Muscle of arm (tissue), 1 donor: ENCODE measurements at regions not wholly inside any gene's neighbourhood (a gene's known extent, or its start where the extent isn't known, plus 50 kb on each side); places are given as distances from the start of the nearest gene placed in this dataset.
"Not testable (repeated sequence)": the region's sequence is repeated elsewhere in the genome, so short reads cannot be mapped to it uniquely, and the experiment has no call there.

ENCODE experiments used
- DNase-seq: peaks from one replicate; pipeline ENCODE4 v3.0.0-alpha.2; 2013

- DNase-seq, result no peak
Measured at GRCh38 chr2:136324966-136325365, 207.0 kb upstream of the CXCR4 start.

- DNase-seq, result no peak
Measured at GRCh38 chr2:136323935-136324334, 206.0 kb upstream of the CXCR4 start.

GRCh38 chr2:136323195-136323594, 205.2 kb upstream of the CXCR4 start:
- DNase-seq, result no peak

- DNase-seq, result no peak
Measured at GRCh38 chr2:136322428-136322827, 204.5 kb upstream of the CXCR4 start.

GRCh38 chr2:136319651-136320050, 201.7 kb upstream of the CXCR4 start:
- DNase-seq, result no peak

- no peak for DNase-seq
Measured at GRCh38 chr2:136319237-136319636, 201.3 kb upstream of the CXCR4 start.

GRCh38 chr2:136314240-136314639, 196.3 kb upstream of the CXCR4 start:
- DNase-seq, result no peak

DNA sequence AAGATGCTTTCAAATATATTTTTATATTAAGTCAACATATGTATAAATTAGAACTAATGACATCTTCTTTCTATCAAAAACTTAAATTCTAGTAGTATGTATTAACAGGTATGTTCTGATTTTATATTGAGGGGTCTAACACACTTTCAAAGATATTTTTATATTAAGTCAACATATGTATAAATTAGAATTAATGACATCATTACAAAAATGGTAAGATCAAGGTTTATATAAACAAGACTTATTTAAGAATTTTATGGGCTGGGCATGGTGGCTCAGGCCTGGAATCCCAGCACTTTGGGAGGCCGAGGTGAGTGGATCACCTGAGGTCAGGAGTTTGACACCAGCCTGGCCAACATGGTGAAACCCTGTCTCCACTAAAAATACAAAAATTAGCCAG, 194.6 kb upstream of the CXCR4 start:
- not testable (repeated sequence) for DNase-seq

DNA sequence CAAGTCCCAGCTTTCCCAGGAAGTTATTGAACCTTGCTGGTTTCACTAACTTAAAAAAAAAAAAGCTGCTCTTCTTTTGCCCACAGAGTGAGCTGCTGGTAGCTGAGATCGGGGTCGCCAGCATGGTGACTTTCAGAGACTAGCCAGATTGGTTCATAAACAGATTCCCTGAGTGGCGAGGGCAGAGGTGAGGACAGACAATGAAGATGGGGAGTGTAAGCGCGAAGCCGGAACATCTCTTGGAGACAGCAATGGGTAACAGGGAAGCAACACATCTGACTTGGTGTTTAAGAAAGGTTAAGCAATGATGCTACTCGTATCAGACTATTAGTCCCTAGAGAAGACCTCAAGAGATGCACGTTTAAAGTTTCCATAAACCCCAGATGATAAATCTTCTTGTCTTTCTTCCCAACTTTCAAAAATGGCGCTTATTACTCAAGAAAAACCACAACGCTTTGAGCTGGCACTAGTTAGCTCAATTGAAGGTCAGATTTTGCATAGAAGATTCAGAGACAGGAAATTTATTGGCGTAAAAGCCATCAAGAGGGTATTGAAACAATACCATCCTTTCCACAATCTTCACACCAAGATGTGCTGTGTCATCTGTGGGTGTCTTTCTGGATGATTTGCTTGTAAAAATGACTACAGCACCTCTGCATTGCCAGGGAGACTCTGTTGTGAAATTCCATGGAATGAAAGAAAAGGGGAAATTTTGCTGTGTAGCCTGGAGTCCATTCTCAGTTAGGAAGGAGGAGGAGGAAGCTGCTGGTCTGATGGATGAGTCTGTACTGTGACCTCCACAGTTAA, 193.1 kb upstream of the CXCR4 start:
- no peak for DNase-seq

- DNase-seq, result no peak
Measured at GRCh38 chr2:136310005-136310495, 192.1 kb upstream of the CXCR4 start.

DNA sequence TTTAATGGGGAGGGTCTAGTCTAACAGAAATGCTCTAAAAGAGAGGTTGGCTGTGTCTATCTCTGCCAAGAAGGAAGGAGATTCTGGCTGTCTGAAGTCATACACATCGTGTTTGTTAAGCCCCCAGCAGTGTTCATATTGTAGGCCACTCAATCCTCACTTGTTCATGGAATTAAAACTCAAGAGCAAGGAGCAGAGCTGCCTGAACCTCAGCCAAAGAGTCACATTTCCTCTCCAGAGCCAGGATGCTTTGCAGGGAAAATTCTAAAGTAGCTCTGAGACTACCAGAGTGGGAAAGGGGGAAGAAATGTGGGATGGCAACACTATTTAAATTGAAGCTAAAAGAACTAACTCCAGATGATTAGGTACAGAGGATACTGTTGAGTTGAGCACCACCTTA, 190.7 kb upstream of the CXCR4 start:
- DNase-seq, result peak; percentile 25

GRCh38 chr2:136306836-136307235, 188.9 kb upstream of the CXCR4 start:
- DNase-seq, result no peak

- DNase-seq, result no peak
Measured at GRCh38 chr2:136305517-136306192, 187.7 kb upstream of the CXCR4 start.

GRCh38 chr2:136301006-136301405, 183.1 kb upstream of the CXCR4 start:
- no peak for DNase-seq

DNA sequence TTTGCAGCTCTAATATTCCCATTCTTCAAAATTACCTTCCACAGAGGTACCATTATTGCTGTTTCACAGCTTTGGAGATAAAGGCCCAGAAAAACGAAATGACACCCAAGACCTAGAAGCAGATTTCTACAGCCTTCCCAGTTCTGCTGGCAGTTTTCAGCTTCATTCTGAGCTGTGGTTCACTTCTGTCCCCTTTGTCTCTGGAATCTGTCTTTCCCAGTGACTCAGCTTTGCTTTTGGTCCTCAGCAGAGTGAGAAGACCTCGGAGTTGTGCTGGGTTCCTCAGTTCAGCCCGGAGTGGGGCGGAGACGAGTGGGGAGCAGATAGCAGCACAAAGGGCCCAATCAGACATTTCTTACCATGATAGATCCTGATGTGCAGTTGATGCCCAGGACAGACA, 180.7 kb upstream of the CXCR4 start:
- no peak for DNase-seq

DNA sequence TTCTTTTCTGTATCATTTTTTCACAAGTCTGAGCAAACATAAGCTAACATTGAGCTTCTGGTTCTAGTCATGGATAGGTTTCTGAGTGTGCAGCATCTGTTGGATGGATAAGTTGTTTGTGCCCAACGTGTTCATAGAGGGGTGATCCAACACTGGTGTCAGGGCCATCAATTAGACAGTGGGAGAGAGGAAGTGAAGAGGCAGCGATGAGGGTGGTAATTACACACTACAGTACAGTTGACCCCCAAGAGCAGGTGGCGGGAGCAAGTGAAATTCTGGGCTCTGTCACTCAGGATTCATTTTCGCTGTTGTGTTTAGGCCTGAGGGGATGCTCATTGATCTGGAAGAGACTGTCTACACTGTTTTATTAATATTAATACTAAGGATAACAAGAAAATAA, 180.0 kb upstream of the CXCR4 start:
- DNase-seq, result no peak

DNA sequence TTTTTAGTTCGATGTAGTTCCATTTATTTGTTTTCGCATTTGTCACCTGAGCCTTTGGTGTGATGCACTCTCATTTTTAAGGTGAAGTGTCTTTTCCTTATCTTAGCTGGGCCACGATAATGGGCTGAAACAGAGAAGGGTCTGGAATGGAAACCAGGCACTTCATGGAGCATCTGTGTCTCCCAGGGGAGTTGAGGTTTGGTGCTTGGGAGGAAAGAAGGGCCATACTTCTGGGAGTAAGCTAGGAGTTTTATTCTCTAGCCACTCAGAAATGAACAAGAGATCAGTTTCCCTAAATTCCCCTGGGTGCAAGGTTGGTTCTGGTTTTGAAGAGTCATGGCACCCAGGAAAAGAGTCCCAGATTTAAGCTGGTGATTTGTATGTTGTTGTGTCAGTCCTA, 179.4 kb upstream of the CXCR4 start:
- DNase-seq, result no peak

DNA sequence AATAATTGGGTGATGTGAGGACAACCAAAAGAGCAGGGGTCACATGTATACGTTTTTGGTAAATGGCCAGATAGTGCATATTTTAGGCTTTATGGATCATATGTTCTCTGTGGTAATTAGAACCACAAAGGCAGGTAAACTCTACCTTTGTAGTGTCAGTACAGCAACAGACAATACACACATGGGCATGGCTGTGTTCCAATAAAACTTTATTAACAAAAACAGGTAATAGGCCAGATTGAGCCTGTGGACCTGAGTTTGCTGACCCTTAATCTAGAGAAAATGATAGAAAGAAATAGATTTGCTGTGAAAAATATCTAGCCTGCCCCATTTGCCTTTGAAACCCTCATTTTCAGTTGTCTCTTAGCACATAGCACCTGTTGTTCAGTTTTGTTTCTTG, 177.2 kb upstream of the CXCR4 start:
- DNase-seq, result no peak

GRCh38 chr2:136291871-136292270, 173.9 kb upstream of the CXCR4 start:
- no peak for DNase-seq

DNA sequence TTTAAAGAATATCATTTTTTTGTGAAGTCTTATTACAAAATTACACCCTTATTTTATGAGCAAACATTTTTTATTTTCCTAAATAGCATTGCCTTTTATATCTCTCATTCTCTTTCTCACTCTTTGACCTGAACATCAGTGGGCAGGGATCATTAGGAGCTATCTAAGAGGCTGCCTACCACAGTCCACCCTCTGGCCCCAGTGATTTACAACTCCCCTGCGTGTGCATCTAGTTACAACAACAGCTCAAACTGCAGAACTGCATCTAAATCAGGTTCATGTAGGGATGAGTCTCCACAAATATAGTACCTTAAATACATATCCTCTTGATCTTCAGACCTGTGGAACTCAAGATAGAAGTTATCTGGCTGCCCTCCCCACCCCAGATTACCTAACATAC, 172.4 kb upstream of the CXCR4 start:
- no peak for DNase-seq

DNA sequence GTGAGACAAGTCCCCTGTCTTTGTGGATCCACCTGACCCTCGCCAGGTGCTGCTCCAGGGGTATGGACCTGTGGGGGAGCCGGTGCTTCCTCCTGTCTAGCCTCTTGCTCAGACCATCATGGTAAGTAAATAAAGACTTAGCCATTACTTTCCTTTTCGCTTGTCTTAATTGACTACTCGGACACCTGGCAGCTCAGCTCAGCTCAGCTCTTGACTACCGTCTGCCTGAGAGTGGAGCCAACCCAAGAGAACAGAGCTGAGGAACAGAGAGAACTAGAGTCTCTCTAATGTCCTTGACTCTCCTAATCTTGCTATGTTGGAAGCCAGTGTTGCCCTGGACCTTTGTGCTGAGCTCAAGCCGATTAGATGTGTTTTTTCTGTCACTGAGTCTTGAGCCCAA, 170.3 kb upstream of the CXCR4 start:
- no peak for DNase-seq

DNA sequence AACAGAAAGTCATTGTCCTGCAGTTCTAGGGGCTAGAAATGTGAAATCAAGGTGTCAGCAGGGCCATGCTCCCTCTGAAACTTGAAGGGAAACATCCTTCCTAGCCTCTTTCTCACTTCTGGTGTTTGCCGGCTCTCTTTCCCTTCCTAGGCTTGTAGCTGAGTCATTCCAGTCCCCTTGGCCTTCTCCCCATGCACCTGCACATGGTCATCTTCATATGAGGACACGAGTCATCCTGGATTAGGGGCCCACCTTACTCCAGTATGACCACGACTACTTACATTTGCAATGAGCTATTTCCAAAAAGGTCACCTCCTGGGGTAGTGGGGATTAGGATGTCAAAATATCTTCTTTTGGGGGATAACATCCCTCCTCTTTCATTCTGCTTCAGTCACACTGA, 168.5 kb upstream of the CXCR4 start:
- no peak for DNase-seq
